Astrocyte (in vitro differentiated cells and primary cell): ENCODE measurements at regions not wholly inside any gene's neighbourhood (a gene's known extent, or its start where the extent isn't known, plus 50 kb on each side); places are given as distances from the start of the nearest gene placed in this dataset.

Source experiments
- DNase-seq: peaks from one replicate; pipeline ENCODE4 v3.0.0-alpha.2; 2010; ENCODE audit warnings: low read depth
- FAIRE-seq: peaks from 2 replicates; lab custom pipeline; 2011; peaks lifted over from hg19 to GRCh38; lab: Jason Lieb, UNC
- H2AFZ ChIP-seq: 2 replicates; pipeline ENCODE4 v1.6.0; 2012; ENCODE audit warnings: low read depth, low read length, inconsistent platforms
- H3K27ac ChIP-seq: 2 replicates; pipeline ENCODE4 v1.5.1; 2011; ENCODE audit warnings: low read depth, low read length, inconsistent platforms
- H3K27me3 ChIP-seq: 2 replicates; pipeline ENCODE4 v1.6.0; 2011; ENCODE audit warnings: low read length, inconsistent platforms; ENCODE audit not compliant: insufficient read depth
- H3K36me3 ChIP-seq: 2 replicates; pipeline ENCODE4 v1.5.1; 2011; ENCODE audit warnings: low read length, inconsistent platforms; ENCODE audit not compliant: insufficient read depth
- H3K4me1 ChIP-seq: 2 replicates; pipeline ENCODE4 v1.5.1; 2011; ENCODE audit warnings: low read length, inconsistent platforms; ENCODE audit not compliant: insufficient read depth
- H3K4me2 ChIP-seq: 2 replicates; pipeline ENCODE4 v1.6.0; 2012; ENCODE audit warnings: low read length, inconsistent platforms
- H3K4me3 ChIP-seq: 2 replicates; pipeline ENCODE4 v1.5.1; 2011; ENCODE audit warnings: low read depth, mild to moderate bottlenecking, low read length, inconsistent platforms; ENCODE audit not compliant: insufficient read depth
- H3K79me2 ChIP-seq: 2 replicates; pipeline ENCODE4 v1.6.0; 2012; ENCODE audit warnings: mild to moderate bottlenecking, low read length, inconsistent platforms; ENCODE audit not compliant: insufficient read depth
- H3K9ac ChIP-seq: 2 replicates; pipeline ENCODE4 v1.6.0; 2012; ENCODE audit warnings: mild to moderate bottlenecking, low read length, inconsistent platforms
- H3K9me3 ChIP-seq: 2 replicates; pipeline ENCODE4 v1.5.1; 2012; ENCODE audit warnings: low read depth, mild to moderate bottlenecking, low read length, inconsistent platforms; ENCODE audit not compliant: insufficient read depth
- H4K20me1 ChIP-seq: 2 replicates; pipeline ENCODE4 v1.6.0; 2012; ENCODE audit warnings: low read length, inconsistent platforms; ENCODE audit not compliant: insufficient read depth
- H3K27ac Mint-ChIP-seq: one replicate; pipeline ENCODE4 v1.8.0; 2021; ENCODE audit warnings: mild to moderate bottlenecking, mixed read lengths; ENCODE audit not compliant: unreplicated experiment
- H3K27me3 Mint-ChIP-seq: one replicate; pipeline ENCODE4 v1.8.0; 2021; ENCODE audit warnings: low read depth, mixed read lengths; ENCODE audit not compliant: unreplicated experiment
- H3K36me3 Mint-ChIP-seq: one replicate; pipeline ENCODE4 v1.8.0; 2021; ENCODE audit warnings: low read depth, mixed read lengths; ENCODE audit not compliant: unreplicated experiment
- H3K4me1 Mint-ChIP-seq: one replicate; pipeline ENCODE4 v1.8.0; 2021; ENCODE audit warnings: low read depth, mixed read lengths; ENCODE audit not compliant: unreplicated experiment
- H3K4me3 Mint-ChIP-seq: one replicate; pipeline ENCODE4 v1.8.0; 2021; ENCODE audit warnings: mild to moderate bottlenecking, moderate library complexity, mixed read lengths; ENCODE audit not compliant: unreplicated experiment
- H3K9me3 Mint-ChIP-seq: one replicate; pipeline ENCODE4 v1.8.0; 2021; ENCODE audit warnings: mild to moderate bottlenecking, mixed read lengths; ENCODE audit not compliant: unreplicated experiment
- CTCF ChIP-seq: IDR thresholded peaks from 2 replicates; pipeline ENCODE4 v1.5.1; 2011; ENCODE audit warnings: low read depth, mild to moderate bottlenecking, inconsistent platforms, low read length, moderate library complexity; ENCODE audit not compliant: insufficient read depth
- EZH2 ChIP-seq: IDR thresholded peaks from 2 replicates; pipeline ENCODE4 v1.6.1; 2012; ENCODE audit warnings: mild to moderate bottlenecking, low read length, inconsistent platforms; ENCODE audit not compliant: insufficient read depth

GRCh38 chr2:12934146-12934756 lies 217.5 kb downstream of the TRIB2 start:
- no peak overlapping the region for H3K27ac Mint-ChIP-seq
- no peak overlapping the region for H3K4me3 ChIP-seq
- no peaks in the 10 kb centered on the region for H3K27me3 Mint-ChIP-seq
- no peaks in the 10 kb centered on the region for H3K4me1 ChIP-seq
- H3K4me3 Mint-ChIP-seq: no peak overlapping the region
- H3K9me3 ChIP-seq: no peaks in the 10 kb centered on the region
- no peaks in the 10 kb centered on the region for H3K9me3 Mint-ChIP-seq
- no peaks in the 10 kb centered on the region for H3K79me2 ChIP-seq
- FAIRE-seq (no peak), DNase-seq (no peak)
- H3K27ac ChIP-seq: no peak overlapping the region
- no peaks in the 10 kb centered on the region for H3K4me1 Mint-ChIP-seq
- no peaks in the 10 kb centered on the region for H4K20me1 ChIP-seq
- H3K36me3 Mint-ChIP-seq: no peaks in the 10 kb centered on the region
- no peak overlapping the region for H3K9ac ChIP-seq
- TF ChIP-seq EZH2 (no peak), CTCF (no peak)
- no peaks in the 10 kb centered on the region for H3K27me3 ChIP-seq
- H2AFZ ChIP-seq: no peak overlapping the region
- H3K36me3 ChIP-seq: no peaks in the 10 kb centered on the region
- no peak overlapping the region for H3K4me2 ChIP-seq

- H3K36me3 Mint-ChIP-seq: no peaks in the 10 kb centered on the region
These were observed 218.5 kb downstream of the TRIB2 start for GRCh38 chr2:12935222-12935621.

More at GRCh38 chr2:12935222-12935621, 218.5 kb downstream of the TRIB2 start:
- no peaks in the 10 kb centered on the region for H3K79me2 ChIP-seq
- Mint-ChIP-seq H3K4me3 (no peak overlapping the region), H3K27ac (no peak overlapping the region), H3K4me1 (no peaks in the 10 kb centered on the region), H3K27me3 (no peaks in the 10 kb centered on the region), H3K9me3 (no peaks in the 10 kb centered on the region)
- no peaks in the 10 kb centered on the region for H4K20me1 ChIP-seq
- no peaks in the 10 kb centered on the region for H3K36me3 ChIP-seq
- no peak overlapping the region for H3K9ac ChIP-seq
- H2AFZ ChIP-seq: no peak overlapping the region
- FAIRE-seq: no peak
- H3K27ac ChIP-seq: no peak overlapping the region
- H3K4me1 ChIP-seq: no peaks in the 10 kb centered on the region
- H3K27me3 ChIP-seq: no peaks in the 10 kb centered on the region
- no peak overlapping the region for H3K4me2 ChIP-seq
- no peaks in the 10 kb centered on the region for H3K9me3 ChIP-seq
- no peak for TF ChIP-seq EZH2
- TF ChIP-seq CTCF: no peak
- no peak for DNase-seq
- H3K4me3 ChIP-seq: no peak overlapping the region
